GM19238 (cell line): ENCODE measurements at regions not wholly inside any gene's neighbourhood (a gene's known extent, or its start where the extent isn't known, plus 50 kb on each side); places are given as distances from the start of the nearest gene placed in this dataset.
"Not testable (repeated sequence)": the region's sequence is repeated elsewhere in the genome, so short reads cannot be mapped to it uniquely, and the experiment has no call there.

Experiments
- DNase-seq: peaks from one replicate; pipeline ENCODE4 v3.0.0; 2011; ENCODE audit warnings: low spot score; ENCODE audit not compliant: insufficient read length

DNA sequence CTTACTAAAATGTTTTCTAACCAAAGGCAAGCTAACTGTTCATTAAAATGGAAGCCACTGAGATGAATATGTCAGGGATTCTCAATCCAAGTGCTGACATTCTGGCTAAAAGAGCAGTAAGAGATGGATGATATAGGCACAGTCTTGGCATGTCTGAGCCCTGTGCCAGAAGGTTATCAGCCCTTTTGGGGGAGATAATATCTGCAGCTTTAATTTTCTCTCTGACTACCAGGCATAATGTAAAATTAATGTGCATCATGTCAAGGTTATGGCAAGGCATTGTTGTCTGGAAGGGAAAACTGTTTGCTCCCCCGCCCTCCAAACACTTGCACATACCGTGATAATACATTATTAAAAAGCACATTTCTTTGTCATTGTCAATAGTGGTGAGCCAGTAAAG, 609.8 kb downstream of the ZNF608 start:
- no peak for DNase-seq

DNA sequence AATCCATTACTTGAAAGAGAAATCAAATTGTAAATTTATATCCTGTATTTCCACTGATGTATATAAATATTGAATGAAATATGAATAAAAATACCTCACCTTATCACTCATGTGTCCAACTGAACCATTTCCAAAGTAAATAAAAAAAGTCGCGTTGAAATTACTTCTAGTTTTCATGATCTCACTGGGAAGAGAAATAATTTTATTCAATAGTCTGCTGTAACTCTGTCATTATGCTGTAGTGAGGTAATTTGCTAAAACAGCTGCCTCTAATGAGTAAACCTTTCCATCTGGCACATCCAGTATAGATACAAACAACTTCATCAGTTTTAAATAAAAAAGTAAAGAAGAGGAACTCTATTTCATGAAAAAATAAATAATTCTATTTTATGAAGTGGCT, 611.5 kb downstream of the ZNF608 start:
- no peak for DNase-seq

DNA sequence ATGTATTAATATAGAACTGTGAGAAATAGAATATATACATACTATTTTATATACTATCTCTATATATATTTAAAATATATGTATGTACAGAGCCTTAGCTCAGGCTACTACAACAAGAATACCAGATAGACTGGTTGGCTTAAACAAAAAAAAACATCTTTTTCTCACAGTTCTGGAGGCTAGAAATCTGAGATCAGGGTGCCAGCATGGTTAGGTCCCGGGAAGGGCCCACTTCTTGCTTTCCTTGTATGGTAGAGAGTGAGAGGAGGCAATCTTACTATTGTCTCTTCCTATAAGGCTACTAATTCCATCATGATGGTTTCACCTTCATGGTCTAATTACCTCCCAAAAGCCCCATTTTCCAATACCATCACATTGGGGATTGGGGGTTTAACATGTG, 613.0 kb downstream of the ZNF608 start:
- DNase-seq, result no peak

DNA sequence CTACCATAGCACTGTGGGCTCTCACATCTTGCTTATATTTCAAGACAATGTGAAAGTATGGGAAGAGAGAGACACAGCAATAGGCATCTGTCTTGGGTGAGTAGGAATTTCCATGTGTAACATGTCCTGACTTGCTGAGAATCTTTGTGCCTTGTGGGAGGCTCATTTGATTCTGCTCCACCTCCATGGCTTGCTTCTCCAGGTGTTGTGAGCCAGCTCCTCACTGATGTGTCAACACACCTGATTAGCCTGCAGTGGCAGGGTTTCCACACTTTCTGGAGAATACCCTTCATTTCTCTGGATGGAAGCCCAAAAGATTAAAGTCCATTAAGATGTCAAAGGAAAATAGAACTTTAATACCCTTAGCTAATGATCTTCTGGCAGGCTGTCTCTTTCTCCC, 613.6 kb downstream of the ZNF608 start:
- DNase-seq, result no peak

DNA sequence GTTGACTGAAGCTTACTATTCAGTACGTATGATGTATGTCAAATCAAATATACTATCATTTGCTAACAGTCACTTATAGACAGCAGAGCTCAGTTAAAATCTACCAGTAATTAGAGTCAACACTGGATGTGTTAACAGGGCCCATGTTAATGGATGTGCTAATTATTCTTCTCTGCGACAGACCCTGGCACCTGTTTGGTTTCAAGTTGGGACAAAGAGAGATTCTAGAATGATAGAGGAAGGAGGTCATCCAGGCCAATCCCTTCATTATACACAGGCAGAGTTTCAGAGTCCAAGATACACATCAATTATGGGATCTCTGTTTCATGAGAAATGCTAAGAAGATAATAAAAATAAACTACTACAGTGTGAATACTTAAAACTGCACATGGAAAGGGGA, 615.0 kb downstream of the ZNF608 start:
- DNase-seq, result no peak

DNA sequence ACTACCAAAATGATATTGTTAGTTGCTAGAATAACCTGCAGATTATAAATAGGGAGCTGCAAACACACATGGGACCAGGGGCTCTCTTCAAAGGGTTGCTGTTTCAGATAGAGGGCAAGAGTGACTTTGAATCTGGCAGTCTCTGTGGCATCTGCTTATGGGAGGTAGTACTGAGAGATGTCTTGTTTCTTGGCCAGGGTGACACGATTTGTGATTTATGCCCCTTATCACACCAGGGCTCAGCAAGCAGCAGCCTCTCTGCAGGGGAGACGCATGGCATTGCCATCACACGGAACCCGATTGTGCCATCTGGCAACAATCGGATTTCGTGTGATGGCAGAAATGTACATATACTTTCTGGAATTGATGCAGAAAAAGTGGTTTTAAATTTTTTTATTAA, 615.6 kb downstream of the ZNF608 start:
- no peak for DNase-seq

DNA sequence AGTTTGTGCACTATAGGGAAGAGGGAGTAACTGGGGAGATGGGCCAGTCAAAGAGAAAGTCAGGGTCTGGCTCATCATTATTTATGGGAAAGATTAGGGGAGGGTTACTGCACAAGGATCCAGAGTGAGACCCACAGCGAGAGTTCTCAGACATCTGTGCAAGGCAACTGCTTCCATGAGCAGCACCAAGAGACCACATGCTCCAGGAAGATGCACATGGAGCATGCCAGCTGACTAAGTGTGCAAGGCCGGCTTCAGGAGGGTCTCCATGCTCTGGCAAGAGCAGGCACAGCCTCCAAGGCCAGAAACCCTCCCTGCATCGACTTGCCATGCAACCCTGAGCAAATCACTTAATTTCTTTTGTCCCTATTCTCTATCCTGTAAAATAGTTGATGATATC, 616.9 kb downstream of the CSNK1G3 start:
- DNase-seq, result no peak

DNA sequence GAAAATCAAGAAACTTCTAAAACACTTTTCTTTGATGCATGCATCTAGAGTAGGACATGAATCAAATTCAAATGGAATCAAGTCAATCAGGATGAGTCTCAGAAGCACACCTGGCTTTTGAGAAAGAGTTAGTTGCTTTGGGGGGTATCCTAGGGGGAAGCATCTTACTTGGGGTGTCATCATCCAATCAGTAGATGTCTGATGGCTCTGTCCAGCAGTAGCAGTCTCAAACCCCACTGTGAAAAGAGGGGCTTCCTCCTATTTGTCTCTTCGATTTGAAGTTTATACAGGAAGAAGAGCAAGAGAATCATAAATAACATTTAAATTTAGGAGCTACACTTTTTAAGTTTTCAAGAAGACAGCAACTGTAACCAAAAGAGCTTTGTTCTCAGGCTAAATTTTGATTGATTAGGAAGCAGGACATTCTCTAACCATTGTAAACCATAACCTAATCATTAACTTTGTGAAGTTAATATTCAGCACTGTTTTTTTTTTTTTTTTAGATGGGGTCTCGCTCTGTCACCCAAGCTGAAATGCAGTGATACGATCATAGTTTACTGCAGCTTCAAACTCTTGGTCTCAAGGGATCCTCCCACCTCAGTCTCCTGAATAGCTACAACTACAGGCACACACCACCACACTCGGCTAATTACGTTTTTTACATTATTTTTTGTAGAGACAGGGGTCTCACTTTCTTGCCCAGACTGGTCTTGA, 614.7 kb downstream of the CSNK1G3 start:
- DNase-seq, result no peak

DNA sequence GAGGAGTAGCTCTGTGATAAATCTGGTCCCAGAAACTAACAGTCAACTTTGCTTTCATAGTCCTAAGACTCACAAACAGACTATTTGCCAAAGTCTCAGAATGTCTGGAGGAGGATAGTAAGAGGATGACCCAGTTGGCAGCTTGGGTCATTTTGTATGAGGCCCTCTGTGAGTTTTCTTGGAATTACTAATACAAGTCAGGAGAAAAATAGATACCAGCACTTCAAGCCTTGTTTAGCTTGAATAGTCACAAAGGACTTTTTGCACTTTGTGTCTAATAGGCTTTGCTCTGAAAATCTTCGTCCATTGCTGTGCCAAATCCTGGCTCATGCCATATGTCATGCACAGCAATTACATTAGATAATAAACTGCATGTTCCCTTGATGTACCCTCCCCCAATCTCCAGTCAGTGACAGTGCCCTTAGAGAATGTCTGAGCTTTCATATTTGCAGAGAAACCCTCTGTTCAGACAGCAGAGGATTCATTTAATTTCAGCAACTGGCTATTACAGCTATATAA, 612.8 kb downstream of the CSNK1G3 start:
- no peak for DNase-seq

DNA sequence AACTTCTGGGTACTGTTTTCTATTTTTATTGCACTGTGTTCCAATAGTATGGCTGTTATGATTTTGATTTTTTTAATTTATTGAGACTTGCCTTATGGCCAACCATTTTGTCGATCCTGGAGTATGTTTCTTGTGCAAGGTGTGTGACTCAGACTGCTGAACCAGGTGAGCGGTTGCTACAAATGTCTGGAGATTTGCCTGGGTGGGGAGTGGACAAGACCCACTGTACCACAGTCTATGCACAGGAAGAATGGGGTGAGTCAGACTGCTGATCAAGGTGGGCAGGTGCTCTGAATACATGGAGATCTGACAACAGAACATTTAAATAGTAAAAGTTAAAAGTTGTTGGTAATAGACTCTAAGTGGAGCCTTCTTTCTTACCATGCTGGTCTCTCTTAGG, 609.2 kb downstream of the CSNK1G3 start:
- DNase-seq, result no peak

DNA sequence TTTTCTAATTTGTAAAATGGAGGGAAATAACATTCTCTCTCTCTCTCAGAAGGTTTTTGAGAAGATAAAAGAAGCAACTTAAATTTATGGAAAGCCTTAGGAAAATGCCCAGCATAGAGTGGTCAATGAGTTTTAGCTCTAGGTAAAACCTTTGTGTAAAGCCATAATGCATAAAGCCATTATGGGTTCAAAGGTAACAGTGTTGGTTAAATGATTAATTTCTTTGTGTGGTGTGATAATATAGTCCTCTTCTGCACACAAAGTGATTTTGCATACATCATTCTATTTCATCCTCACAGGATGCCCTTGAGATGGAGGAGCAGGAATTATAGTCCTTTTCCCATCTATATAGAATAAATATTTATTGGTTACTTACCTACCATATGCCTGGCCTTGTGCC, 602.9 kb downstream of the CSNK1G3 start:
- no peak for DNase-seq

DNA sequence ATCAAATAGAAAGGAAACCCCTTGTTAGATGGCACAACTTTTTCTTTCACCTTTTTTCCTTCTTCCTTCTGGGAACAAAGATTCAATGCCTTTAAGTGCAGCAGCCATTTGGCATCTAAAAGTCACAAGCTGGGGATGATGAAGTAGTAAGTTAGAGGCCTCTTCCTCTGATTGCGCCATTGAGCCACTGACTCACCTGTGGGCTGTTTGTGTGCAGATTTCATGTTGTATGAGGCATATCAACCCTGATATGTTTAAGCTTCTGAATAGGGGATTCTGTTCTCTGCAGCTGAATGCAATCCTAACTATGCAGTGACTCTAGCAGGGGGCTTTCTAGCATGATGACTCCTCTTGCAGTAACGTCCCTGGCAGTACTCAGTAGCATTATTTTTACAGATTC, 599.9 kb downstream of the CSNK1G3 start:
- no peak for DNase-seq

DNA sequence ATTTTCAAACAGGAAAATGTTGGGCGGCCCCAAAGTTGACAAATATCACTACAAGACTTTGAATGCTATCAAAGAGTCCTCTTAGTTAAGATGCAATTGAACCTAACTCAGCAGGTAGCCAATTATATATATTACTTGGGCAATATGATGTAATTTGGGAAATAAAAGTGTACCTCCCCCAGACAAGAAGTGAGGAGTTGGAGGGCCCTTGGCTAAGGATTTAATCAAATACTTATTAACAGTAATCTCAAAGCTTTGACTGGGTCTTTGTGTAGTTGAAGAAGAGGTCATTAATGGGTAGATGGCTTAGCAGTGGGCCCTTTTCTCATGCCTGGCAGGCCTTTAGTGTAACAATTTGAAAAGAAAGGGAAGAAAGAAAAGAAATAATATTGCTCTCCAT, 599.0 kb downstream of the CSNK1G3 start:
- no peak for DNase-seq

DNA sequence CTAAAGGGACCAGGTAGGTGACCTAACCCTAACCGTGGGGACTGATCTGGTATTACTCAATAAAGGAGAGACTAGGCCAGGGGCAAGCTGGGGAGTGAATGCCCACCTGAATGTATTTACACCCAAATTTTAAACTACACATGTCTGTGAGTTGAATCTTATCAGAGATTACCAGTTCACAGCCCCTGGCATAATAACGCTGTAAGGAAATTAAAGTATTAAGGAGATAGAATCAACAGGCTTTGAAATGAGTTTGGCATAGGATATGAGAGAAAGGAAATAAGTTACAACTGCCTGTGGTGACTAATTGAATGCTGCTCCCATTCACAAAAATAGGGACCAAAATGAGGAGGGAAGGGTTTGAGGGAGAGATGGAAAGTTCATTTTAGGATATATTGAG, 593.3 kb downstream of the CSNK1G3 start:
- DNase-seq, result no peak

DNA sequence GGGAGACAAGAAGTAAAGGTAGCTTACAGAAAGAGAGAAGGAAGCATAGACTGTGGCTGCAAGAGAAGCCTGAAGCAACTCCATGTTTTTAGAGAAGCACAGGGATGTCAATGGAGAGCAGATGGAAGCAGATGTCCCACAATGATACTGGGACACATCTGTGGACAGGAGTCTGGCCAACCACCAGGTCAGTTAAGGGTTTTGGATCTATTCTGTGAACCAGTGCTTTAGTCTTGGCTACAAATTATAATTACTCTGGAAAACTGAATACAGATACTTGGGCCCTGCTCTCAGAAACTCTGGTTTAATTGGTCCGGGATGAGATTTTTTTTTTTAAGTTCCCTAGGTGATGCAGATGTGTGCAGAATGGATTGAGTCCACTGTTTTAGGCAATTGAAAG, 592.8 kb downstream of the CSNK1G3 start:
- no peak for DNase-seq

DNA sequence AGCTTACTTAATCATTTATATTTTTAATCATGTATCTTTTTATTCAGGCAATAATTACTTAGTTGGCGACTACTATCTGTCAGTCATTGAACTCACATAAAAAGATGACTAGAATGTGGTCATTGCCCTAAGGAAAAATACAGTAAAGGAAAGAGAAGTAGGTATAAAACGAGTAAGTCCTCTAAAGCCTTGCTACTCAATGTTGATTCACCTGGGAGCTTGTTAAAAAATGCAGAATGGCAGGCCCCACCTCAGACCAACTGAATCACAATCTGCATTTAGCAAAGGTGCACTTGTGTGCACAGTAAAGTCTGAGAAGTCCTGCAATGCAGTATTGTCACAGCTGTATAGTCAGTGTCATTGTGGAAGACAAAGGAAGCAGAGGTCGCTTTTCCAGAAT, 592.4 kb downstream of the CSNK1G3 start:
- no peak for DNase-seq

DNA sequence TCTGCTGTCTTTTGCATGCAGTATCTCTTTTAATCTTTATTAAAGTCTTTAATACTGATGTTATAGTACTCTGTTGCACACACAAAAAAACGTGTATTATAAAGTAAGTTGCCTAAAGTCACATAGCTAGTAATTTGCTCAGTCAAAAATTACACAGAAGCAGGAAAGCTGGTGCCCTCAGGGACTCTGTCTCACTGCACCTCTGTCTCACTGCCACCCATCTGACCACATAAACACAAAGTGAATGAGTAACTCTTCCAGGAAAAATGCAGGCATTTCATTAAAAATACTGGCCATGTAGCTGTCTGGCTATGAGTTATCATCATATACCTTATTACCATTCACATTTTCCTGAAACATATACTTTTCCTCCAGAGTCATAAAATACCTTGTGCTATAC, 591.7 kb downstream of the CSNK1G3 start:
- DNase-seq, result no peak

DNA sequence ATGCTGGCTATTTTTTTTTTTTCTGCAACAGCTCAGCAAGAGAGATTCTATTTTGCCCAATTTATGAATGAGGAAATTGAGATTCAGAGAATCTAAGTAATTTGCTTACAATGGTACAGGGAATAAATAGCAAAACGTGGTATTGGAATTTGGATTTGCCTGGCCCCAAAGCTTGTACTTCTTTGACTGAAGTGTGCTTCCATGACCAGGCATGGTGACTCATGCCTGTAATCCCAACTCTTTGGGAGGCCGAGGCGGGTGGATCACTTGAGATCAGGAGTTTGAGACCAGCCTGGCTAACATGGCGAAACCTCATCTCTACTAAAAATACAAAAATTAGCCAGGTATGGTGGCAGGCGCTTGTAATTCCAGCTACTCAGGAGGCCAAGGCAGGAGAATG, 591.1 kb downstream of the CSNK1G3 start:
- not testable (repeated sequence) for DNase-seq

DNA sequence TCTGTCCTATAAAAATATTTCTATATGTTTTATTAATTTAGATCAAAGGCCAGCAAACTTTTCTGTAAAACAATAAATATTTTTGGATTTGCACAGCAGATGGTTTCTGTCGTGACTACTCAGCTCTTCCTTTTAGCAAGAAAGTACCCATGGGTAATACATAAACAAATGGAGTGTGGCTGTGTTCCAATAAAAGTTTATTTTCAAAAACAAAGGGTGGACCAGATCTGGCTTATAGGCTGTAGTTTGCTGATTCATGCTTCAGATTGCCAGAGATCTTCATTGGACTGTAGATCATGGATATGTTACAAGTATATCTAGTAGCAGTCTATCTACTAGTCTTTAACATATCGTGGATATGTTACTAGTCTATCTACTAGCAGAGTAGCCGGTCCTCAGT, 590.5 kb downstream of the CSNK1G3 start:
- no peak for DNase-seq

DNA sequence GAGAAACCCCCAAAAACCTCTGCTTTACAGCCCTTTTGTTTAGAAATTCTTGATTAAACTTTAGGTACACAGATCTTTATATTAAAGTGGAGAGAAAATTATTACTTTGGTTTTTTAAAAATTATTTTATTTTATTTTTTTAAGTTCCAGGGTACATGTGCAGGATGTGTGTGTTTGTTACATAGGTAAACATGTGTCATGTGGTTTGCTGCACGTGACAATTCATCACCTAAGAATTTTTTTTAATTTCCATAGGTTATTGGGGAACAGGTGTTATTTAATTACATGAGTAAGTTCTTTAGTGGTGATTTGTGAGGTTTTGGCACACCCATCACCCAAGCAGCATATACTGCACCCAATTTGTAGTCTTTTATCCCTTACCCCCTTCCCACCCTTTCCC, 581.7 kb downstream of the CSNK1G3 start:
- DNase-seq, result no peak

DNA sequence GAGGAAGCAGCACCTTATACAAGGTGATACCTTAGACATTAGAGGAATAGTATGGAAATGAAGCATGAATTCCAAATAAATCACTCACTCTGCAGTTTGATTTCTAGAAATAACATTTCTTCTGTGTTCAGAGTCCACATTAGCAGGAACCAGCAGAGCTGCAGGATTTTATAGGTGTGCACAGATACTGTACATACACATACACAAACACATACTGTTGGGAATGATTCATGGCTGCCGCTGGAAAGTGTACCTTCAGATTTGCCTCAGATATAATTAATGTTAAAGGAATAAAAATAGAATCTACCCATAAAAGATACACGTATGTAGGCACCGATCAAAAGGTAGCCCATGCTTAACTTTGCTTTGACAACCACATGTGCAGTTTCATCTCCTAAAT, 578.1 kb downstream of the CSNK1G3 start:
- no peak for DNase-seq

DNA sequence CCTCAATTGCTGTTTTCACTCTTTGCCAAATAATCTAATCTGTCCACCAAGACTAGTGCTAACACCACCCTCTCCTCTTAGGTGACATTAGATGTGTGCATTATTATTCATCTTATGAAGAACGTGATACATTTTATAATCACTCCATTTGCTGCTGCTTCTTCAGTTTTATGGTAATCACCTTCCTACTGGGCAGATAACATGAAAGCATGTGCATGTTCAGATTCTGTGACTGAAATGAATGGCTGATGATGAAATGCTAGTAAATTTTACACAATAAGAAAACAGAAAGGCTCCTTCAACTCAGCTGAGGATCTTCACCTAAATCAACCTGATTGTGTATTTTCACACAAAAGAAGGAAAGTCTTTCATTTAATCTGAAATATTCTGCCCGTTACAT, 577.6 kb downstream of the CSNK1G3 start:
- DNase-seq, result no peak

DNA sequence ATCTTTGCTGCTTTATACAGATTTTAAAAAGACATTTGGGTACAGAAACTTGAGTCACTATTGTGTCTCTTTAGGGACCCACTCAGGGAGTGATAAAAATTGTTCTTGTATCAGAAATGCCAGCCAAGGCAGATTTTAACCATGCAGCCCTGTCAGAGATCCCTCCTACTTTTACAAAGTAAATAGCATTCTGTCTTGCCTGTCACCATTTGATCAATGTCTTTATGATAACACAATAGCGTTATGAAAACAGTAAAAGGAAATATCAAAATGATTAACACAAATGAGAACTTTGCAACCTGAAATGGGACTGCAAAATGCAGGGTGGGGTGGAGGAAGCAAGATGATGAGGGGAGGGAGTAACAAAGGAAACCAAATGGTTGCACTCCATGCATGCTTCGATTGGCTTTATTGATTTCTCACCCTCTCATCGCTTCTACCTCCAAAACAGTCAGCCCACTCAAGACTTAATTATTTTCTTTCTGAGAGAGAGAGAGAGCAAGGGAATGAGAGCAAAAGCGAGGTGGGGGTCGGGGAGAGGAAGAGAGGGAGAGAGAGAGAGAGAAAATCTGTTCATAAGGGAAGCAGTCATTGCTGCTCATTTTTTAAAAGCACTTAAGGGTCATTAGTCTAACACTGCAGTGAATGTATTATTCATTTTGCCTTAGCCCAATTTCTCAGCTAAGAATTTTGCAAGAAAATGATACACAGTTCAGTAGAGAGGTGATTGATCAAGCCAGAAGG, 576.5 kb downstream of the CSNK1G3 start:
- no peak for DNase-seq
